ENCODE measurements at regions not wholly inside any gene's neighbourhood (a gene's known extent, or its start where the extent isn't known, plus 50 kb on each side); places are given as distances from the start of the nearest gene placed in this dataset.

- no peak for FAIRE-seq
Measured at GRCh38 chr3:72449551-72449950, 398.7 kb downstream of the SHQ1 start.

GRCh38 chr3:72448858-72449257 is 399.4 kb downstream of the SHQ1 start:
- FAIRE-seq: no peak

GRCh38 chr3:72448375-72448823 is 399.8 kb downstream of the SHQ1 start:
- no peak for FAIRE-seq

- no peak for FAIRE-seq
Measured at GRCh38 chr3:72447059-72447946, 400.9 kb downstream of the SHQ1 start.

GRCh38 chr3:72446218-72447058 is 401.8 kb downstream of the SHQ1 start, which contains the start of gene RYBP:
TSS of gene RYBP (minus strand) at chr3:72446621.
- FAIRE-seq: no peak

- FAIRE-seq: peak; percentile 37
Measured at GRCh38 chr3:72445827-72446217, 402.4 kb downstream of the SHQ1 start.

- FAIRE-seq: no peak
Measured at GRCh38 chr3:72444656-72445223, 403.5 kb downstream of the SHQ1 start.

- FAIRE-seq: no peak
Measured at GRCh38 chr3:72442759-72443158, 405.5 kb downstream of the SHQ1 start.

GRCh38 chr3:72441284-72441994 is 406.8 kb downstream of the SHQ1 start:
- no peak for FAIRE-seq

- no peak for FAIRE-seq
Measured at GRCh38 chr3:72440491-72440890, 407.8 kb downstream of the SHQ1 start.

- FAIRE-seq: no peak
Measured at GRCh38 chr3:72439321-72440183, 408.7 kb downstream of the SHQ1 start.

GRCh38 chr3:72437661-72438406 is 410.4 kb downstream of the SHQ1 start:
- no peak for FAIRE-seq

- no peak for FAIRE-seq
Measured at GRCh38 chr3:72436863-72437592, 411.2 kb downstream of the SHQ1 start.

- FAIRE-seq: no peak
Measured at GRCh38 chr3:72434296-72434695, 413.9 kb downstream of the SHQ1 start.

- FAIRE-seq: no peak
Measured at GRCh38 chr3:72432246-72432645, 416.0 kb downstream of the SHQ1 start.

GRCh38 chr3:72429589-72430353 is 418.5 kb downstream of the SHQ1 start:
- no peak for FAIRE-seq

- FAIRE-seq: no peak
Measured at GRCh38 chr3:72428803-72429202, 419.4 kb downstream of the SHQ1 start.

- no peak for FAIRE-seq
Measured at GRCh38 chr3:72427624-72428023, 420.6 kb downstream of the SHQ1 start.
